NOMO-1 treated with dmso at 0.1 percent for 144 hours (cell line): ENCODE measurements at regions not wholly inside any gene's neighbourhood (a gene's known extent, or its start where the extent isn't known, plus 50 kb on each side); places are given as distances from the start of the nearest gene placed in this dataset.
A peak's percentile ranks its signal among the peaks of the same experiment; 100 is the strongest.

Experiments
- DNase-seq: peaks from one replicate; lab custom pipeline; 2025; ENCODE audit not compliant: unreplicated experiment; lab: John Stamatoyannopoulos, UW

DNA sequence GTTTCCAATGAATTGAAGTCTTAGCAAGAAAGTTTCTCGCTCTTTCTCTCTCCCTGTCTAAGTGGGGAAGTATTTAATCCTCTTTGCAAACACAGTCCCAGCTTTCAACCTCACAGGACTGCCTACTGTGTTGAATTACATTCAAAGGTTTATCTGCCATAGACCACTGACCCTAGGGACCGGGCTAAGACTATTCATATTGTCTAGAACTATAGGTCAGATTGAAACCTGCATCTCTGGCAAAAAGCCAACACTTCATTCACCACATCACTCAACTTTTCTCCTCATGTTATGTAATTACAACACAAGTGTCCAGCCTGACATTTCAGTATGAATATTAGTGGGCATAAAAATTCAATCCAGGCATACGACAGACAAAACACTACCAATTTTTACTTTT is 314.7 kb upstream of the RSPO3 start:
- DNase-seq: no peak

DNA sequence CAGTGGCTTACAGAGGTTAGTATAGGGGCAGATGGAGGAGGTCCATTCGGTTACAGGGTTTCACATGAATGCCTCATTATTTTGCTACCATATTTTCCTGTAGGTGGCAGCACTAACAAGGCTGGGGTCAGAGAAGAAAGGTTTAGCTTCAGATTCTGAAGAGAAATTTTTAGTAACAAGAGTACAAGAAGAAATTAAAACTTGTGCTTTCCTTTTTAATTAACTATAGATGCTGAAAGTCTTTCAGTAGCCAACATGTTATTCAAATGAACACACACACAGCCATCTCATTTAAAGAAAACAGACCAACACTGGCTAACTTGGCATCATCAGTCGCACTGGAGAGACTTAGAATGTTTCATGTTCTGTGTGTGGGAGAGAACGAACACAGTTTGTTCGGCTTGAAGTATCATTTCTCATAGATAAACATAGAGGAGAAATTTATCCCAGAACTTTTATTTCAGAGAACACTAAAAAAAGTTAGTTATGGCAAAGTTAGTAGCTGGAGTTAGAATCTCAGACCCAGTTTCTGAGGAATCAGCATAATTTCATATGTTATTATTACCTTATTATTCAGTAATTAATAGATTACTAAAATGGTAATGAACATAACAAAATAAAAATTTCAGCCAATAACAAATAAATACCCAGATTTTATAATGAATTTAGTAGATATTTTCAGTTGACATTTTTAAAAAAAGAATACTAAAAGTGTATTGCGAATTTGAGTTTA is 314.0 kb upstream of the RSPO3 start:
- DNase-seq: peak; percentile 15

DNA sequence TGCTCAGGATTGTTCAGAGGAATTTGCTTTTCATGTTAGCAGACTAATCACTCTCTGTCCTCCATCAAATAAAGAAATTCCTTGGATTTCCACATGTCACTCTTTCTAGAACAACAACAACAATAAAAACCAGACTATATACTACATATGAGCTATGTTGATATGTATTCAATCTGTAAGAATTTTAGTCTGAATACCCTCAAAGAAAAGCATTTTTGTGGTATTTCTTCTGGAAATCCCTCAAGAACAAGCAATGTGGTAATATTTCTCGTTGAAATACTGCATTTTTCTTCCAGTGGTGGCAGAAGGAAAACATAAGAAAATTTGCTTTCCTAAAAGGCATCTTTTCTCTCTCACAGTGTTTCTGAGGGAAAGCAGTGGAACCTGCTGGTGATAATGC is 312.6 kb upstream of the RSPO3 start:
- no peak for DNase-seq

DNA sequence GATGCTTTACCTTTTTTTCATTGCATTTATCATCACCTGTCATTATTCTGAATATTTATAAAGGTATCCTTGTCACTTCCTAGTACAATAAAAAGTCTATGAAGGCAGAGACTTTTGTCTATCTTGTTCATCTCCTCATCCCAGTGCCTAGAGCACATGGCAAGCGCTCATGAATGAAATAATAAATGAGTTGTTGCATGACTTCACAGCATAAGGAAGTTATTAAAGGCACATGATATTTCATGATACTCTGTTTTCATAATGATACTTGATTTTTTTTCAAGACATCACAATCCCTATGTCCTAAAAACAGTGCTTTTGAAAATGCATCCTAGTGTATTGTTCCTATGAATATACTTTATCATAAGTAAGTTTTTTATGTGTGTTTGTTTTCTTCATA is 310.6 kb upstream of the RSPO3 start:
- DNase-seq: no peak

DNA sequence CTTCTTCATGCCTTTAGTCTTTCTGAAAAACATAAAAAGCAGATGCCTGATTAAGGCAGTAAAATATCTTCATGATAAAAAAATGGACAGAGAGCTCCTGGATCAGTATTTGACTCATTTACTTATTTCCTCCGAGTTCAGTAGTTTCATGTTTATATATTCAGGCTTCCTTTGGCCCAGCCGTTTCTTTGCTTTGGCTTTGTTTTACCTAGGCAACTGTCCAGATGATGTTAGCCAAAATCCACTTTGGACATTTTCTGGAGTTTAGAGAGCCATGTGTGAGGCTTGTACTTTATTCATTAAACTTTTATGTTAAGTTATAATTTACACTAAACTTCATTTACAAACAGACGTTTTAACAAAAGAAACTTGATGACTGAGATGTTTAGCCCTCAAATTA is 307.1 kb upstream of the RSPO3 start:
- no peak for DNase-seq

DNA sequence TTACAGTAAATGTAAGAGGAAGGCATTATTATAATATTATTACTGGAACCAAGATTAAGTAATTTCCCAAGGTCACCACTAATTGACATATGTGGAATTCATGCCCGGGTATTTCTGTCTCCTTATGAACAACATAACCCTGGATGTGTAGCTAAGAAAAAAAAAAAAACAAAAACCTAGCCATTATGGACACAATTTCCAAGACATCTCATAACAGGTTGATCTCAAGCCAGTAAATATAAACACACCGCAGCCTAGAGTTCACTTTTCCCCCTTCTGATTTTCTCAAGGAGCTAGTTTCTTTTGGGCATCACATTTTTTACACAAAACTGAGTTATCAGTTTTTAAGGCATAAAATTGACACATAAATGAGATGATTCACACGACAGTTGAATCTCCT is 306.5 kb upstream of the RSPO3 start:
- DNase-seq: no peak

DNA sequence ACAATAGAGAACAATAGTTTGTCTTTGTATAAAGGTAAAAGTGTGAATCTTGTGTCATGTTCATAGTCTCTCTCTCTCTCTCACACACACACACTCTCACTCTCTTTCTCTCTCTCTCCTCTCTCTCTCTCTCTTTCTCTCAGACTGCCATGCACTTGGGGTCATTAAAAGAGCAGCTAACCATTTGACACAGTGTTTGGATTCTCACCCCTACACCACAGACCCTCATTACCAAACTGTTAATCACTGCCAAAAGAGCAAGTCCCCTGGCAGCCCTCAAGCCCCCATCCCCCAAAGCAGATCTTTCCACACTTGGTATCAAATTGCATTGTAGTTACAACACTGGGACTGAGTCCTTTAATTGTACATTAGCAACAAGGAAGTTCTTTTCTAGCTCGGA is 305.8 kb upstream of the RSPO3 start:
- DNase-seq: no peak

DNA sequence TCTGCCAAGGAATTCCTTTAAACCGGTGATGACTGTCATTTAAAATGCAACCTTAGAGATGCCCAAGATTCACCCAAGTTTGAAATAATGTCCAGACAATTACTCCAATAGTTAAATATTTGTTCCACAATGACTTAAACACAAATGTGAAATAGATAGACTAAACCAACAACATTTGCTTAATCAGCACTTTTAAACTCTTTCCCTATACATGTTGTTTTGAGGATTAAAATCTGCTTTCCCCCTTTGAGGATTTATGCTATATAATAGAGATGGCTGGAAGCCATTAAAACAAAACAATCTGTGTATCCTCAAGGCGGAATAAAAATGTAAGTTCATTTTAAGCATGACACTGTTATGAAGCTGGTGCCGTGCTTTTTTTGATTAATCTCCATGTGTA is 297.8 kb upstream of the RSPO3 start:
- DNase-seq: no peak

DNA sequence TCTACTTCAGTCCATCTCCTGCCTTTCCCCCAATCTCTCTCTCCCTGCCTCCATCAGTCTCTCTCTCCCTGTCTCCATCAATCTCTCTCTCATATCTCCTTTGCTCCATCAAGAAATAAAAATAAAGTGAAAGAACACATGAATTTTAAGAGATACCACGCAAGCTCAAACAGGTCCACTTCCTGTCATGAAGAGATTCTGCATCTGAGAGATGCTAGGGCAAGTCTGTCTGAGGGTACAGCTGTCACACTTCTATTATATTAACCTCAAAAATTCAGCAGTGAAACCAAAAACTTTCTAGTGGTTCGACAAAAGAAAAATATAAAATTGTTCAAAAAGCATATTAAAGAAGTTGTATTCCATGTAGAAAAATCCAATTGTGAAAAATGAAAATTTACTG is 296.8 kb upstream of the RSPO3 start:
- no peak for DNase-seq

DNA sequence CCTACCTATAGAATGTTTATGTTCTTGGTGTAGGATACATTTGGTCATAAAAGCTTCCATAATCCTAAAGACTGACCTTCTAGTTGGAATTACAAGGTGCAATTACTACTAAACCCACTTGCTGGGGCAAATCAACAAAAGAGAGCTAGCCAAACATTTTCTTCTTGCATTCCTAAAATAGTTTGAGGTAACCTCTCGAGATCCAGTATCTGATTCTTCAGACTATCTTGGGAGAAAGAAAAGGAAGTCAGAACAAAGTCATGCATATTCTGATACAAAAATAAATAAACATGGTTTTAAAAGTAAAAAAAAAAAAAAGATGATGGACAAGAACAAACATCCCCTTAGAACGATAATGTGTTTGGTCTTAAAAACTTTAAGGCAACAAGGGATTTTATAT is 294.2 kb upstream of the RSPO3 start:
- DNase-seq: no peak

DNA sequence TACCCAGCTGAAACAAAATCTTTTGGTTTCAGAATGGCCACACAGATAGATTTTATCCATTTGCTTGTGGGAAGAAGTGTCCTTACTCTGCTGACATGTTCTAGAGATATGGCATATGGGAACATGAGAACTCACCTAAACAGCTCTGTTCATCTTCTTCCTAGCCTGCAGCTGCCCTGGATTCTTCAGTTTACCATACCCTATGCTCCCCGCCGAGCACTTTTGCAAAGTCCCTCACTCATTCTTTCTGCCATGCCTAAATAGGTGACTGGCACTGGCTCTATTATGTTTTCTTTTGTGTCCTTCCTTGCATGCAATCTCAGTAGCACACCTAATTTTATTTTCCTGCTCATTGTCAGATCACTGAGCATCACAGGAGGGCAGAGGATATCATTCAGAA is 293.7 kb upstream of the RSPO3 start:
- DNase-seq: no peak

DNA sequence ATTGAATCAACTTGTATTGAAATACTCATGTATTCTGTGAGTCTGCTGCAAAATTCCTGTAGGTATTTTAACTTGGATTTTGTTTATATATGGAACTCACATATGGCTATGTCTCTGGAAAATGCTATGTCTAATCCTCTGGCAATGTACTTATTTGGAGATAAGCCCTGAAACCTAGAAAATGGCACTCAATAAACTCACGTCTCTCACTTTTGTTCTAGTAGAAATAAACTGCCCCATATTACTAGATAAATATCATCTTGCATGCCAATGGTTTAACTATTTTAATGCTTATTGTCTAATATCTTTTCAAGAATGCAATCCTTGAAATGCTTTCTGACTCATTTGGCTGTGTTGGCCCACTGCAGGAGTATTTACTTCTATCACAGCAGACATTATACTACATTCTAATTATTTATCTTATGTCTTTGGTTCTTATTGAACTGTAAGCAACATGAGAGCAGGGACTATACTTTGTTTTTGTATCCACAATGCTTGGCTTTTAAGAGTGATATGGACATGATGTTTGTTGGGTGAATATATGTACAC is 292.2 kb upstream of the RSPO3 start:
- DNase-seq: no peak

DNA sequence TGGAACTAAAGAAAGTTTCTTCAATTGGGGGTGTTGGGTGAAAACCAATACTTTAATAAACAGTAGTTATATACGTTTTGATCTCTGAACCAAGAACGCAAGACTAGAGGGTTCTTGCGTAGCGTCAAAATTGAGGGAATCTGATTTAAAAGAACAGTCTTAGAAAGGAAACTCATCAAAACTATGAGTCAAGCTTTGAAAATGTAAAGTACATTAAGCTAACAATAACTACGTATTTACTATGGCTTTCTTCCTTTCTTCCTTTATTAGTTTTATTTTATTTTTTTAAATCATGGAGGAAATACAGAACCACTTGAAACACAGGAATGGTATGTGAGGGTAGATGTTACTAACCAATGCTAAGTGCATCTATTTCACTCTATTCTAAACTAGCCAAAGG is 287.0 kb upstream of the RSPO3 start:
- DNase-seq: no peak

DNA sequence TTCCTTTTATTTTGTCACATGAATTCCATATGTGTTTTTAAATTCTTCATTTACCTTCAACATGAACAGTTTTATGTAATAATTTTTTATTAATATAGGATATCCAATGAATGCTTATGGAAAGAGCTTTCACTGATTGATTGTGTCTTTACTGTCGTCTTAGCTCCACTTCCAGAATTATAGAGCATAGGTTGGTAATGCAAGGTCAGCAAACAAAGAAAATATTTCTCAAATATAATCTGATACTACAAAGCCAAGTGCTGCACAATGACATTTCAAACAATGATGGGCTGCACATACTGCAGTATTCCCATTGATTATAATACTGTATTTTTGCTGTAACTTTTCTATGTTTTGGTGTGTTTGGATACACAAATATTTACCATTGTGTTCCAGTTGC is 275.7 kb upstream of the RSPO3 start:
- DNase-seq: no peak

DNA sequence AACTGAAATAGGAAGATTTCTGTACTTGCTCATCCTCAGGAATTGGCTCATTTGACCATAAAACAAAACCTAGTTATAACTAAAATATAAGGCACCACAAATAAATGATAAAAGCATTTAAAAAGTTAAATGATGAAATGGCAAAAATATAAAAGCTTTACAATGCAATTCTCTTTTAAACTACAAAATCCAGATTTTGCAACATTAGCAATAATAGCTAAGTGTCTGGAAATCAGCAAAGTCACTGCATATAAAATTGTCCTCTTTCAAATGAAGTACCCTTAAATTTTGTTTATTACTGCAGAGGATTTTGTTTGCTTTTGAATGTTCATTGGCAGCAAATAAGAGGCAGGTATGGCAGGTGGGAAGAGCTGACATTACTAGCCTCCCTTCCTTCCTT is 270.4 kb upstream of the RSPO3 start:
- no peak for DNase-seq

DNA sequence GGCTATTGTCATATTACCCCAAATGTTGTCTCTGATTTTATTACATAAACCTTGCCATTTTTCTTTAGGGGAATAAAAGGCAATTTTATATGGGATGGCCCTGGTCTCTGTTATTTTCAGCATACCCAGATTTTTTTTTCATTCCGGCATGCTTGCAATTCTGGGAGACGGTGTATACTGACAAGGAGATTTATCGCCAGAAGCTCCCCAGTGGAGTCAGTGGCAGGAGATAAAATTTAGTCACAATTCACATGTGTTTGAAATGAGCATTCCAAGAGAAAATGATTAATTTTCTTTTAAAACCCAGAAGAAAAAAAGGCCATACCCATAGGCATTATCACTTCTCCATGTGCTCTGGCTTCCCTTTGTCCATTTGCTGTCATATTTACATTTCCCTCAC is 250.8 kb upstream of the RSPO3 start:
- no peak for DNase-seq

DNA sequence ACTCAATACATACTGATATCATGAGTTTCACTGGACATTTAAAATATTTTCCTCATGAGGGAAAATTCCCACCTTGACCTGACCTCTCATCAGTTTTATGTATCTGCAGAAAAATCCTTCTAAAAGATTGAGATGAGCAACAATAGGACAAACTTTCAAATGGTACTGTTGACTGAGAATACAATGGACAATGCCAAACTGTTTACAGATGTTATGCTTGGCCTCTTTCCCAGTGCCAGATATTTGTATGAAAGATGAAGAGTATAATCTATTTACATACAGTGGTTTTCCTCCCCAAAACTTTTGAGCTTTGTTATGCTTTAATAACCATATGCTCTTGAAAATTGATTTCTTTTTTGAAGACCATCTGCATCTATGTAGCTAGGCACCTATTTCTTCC is 245.1 kb upstream of the RSPO3 start:
- DNase-seq: no peak

DNA sequence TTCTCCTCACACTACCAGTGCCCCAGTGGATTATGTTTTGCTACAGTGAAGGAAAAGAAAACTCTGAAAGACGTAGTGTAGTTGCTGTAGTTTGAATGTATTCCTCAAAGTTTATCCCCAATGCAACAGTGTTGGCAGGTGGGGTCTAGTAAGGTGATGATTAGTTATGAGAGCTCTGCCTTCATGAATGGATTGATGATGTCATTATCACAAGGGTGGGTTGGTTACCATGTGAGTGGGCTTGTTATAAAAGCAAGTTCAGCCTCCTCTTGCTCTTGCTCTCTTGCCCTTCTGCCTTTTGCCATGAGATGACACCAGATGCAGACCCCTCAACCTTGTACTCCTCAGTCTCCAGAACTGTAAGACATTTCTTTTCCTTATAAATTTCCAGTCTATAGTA is 244.7 kb upstream of the RSPO3 start:
- DNase-seq: no peak

DNA sequence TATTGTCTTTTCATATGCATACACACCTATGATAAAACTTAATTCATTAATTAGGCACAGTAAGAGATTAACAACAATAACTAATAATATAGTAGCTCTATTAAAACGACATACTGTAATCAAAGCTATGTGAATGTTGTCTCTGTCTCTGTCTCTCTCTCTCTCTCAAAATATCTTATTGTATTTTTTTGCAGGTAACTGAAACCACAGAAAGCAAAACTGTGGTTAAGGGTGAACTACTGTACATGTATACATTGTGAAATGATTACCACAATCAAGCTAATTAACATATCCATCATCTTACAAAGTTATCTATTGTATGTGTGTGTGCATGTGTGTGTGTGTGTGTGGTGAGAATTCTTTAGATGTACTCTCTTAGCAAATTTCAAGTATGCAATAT is 242.0 kb upstream of the RSPO3 start:
- no peak for DNase-seq

DNA sequence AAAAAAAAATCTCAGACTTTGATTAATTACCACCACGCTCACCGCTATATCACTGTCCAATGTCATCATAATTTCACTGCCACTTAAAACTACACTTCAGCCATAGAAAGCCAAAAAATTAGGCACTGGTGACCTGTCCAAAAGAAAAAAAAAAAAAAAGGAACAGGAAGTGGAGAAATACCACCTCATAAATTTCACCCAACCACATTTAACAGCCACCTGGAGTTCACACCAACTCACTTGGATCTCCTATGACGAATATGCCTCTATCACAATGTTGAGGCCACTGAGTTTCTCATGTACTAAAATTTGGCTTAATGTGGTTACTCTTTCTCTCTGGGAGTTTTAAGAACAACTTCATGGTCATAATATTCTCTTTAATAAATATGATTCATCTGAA is 237.5 kb upstream of the RSPO3 start:
- peak; percentile 55 for DNase-seq

DNA sequence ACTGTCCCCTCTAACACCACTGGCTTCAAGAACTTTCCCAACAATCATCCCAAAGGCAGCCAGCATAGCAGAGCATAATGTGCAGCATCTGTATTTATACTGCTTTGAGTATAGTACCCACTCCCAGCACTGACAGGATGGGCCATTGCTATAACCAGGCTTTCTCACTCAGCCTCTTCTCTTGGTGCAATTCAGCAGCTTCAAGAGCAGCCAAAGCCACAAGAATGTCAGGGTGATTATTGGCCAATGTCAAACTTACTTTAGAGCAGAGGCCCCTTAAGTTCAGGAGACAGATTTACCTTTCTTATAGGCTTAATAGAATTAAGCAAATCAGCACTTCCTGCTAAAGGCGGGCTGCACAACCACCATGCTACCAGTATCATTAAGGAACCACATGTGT is 232.4 kb upstream of the RSPO3 start:
- DNase-seq: no peak

DNA sequence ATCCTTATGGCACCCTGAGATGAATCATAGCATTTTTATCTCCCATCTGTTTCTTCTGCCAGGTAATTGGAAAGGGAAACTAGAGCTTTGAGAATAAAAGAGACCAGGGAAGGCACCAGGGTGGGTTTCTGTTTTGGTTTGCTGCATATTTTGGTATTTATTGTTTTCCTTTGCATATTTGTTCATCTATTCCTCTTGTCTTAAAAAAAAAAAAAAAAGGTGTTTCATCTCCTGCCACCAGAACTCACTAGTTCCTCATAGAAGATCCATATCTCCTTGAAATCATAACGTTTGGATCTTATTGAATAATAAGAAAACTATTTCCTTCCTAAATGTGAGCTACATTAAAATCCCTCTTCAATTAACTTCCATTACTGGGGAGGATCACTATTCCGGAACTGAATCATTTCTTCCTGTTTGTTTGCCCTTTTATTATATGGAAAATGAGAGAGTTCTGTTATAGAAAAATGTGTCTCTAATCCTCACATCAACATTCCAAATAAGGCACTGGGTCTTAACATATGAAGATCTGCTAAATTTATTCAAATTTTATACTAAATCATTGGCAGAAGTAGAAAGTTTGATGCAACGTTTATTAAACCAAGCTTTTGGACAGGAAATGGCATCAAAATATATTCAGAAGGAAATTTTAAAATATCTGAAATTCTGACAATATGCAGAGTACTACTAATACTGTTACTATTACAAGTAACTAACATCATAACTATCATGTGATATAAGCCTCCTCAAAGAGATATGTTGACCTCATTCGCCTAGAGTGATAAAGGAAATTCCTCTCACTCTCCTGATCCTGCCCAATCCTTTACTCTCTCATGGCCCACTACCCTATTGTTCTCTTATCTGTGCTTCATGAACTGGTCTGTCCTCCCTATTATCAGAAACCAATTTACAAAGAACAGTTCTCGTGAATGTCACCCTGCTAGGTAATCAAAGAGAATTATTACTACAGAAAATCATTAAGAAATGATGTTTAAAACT is 229.4 kb upstream of the RSPO3 start:
- DNase-seq: no peak
